Heart left ventricle (tissue), 16 donors: ENCODE measurements at regions not wholly inside any gene's neighbourhood (a gene's known extent, or its start where the extent isn't known, plus 50 kb on each side); places are given as distances from the start of the nearest gene placed in this dataset.

ENCODE experiments used
- ATAC-seq, 4 donors: fragments of 200-7000 bp; cut with Tn5 transposase; one replicate each; pipeline ENCODE4 v1.9.1; 2020 to 2022; ENCODE audit warnings: moderate library complexity in 4 of 4, mild to moderate bottlenecking in 3 of 4, moderate number of reproducible peaks in 1 of 4
- DNase-seq, 5 donors: peaks; one replicate each; pipeline ENCODE4 v3.0.0-alpha.2; 2020
- H3K27ac ChIP-seq, 12 donors: fragments of 200-600 bp; sonication (generic) in 4 of 12; one replicate each; pipeline versions ENCODE4 v1.5.0 to v1.8.0; 2016 to 2022; ENCODE audit warnings: mild to moderate bottlenecking in 2 of 12
- H3K27me3 ChIP-seq, 9 donors: fragments of 200-600 bp; sonication (generic) in 2 of 9; one replicate each; pipeline versions ENCODE4 v1.5.1 to v1.8.0; 2016 to 2022; ENCODE audit warnings: mild to moderate bottlenecking in 3 of 9
- H3K36me3 ChIP-seq, 9 donors: fragments of 200-600 bp; sonication (generic) in 2 of 9; one replicate each; pipeline versions ENCODE4 v1.5.0 to v1.8.0; 2018 to 2022; ENCODE audit warnings: mild to moderate bottlenecking in 2 of 9
- H3K4me1 ChIP-seq, 12 donors: fragments of 200-600 bp; sonication (generic) in 4 of 12; one replicate each; pipeline versions ENCODE4 v1.5.0 to v1.8.0; 2016 to 2022; ENCODE audit warnings: mild to moderate bottlenecking in 3 of 12
- H3K4me3 ChIP-seq, 12 donors: fragments of 200-600 bp; sonication (generic) in 4 of 12; one replicate each; pipeline versions ENCODE4 v1.5.0 to v1.8.0; 2017 to 2022; ENCODE audit warnings: mild to moderate bottlenecking in 9 of 12, moderate library complexity in 4 of 12
- H3K9me3 ChIP-seq, 12 donors: fragments of 200-600 bp; sonication (generic) in 4 of 12; one replicate each; pipeline versions ENCODE4 v1.5.0 to v1.8.0; 2016 to 2022; ENCODE audit warnings: mild to moderate bottlenecking in 1 of 12
- POLR2A ChIP-seq, 2 donors: fragments of 450-650 bp; IDR thresholded peaks; one replicate each; pipeline ENCODE4 v1.6.1; 2017; ENCODE audit warnings: antibody characterized with exemption in 2 of 2, mild to moderate bottlenecking in 2 of 2, moderate library complexity in 2 of 2
- WGBS, 4 donors: extraction: QIAGEN DNeasy Blood & Tissue Kit in 2 of 4; methylation state at CpG; one replicate each; pipeline versions ENCODE4 v1.1.5 to v1.1.7; 2013 to 2018; 5-methylcytosine and 5-hydroxymethylcytosine counted together
- intact Hi-C, 10 donors: fragments of 100-400 bp; cut with DNase I; formaldehyde crosslinking; loops; one replicate each; pipeline versions ENCODE4 v1.11.1 to v1.14.2; 2022
- TF ChIP-seq, protein P1 (sequence below), 12 donors: fragments of 200-600 bp; sonication (generic) in 4 of 12; IDR thresholded peaks; one replicate each; pipeline versions ENCODE4 v1.5.0 to v1.8.0; 2018 to 2022; ENCODE audit warnings: antibody characterized with exemption in 12 of 12, mild to moderate bottlenecking in 5 of 12
- donor health status: ischemic (EF 13 %, LVEDD 7.1; RV severe dilation, severe dysfunction).
- donor health status: healthy with polysubstance abuse.
- donor health status: DM: no; HTN: yes; CAD: no.
- donor health status: DM: no; HTN: no; CAD: no.
- donor health status: ischemic (EF 25% LVEDD 6.9; RV normal size, moderate dysfunction).
- donor health status: ischemic (EF 25% LVEDD 5.7; RV mildly dilated, moderate dysfunction).
- donor health status: healthy.
- donor health status: DM: yes; HTN: yes; CAD: no.
- donor health status: ischemic (EF 35%, LVEDD 5.7; RV mildly dilated, moderate dysfunction).
- donor health status: nonischemic (EF 11% LVEDD 7.7; RV severe dilation, severe dysfunction).
- donor health status: DM: yes; HTN: yes; CAD: no.
- donor health status: PGD.
- donor health status: ischemic (EF 29% LVEDD 5.4; RV normal size, mild dysfunction).
- donor health status: nonischemic (EF 23%, LVEDD 6.1; RV moderate dilation, normal function).

DNA sequence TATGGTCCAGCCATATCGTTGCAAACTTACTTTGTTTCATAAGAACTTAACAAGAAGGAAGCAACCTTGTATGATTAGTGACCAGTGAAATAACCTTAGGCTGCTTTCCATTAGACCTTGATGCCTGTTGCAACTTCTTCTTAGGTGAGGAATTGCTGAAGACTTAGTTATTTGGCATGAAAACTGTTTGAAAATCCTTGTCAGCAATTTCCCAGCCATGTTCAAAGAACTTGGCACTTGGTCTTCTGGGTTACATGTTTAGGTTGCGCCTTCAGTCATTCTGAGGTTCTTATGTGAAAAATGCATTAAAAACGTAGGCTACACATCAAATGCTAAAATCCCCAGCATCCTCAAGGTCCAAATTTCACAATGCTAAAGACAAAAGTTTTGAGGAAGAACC is 232.0 kb upstream of the CEP162 start:
- no peak for DNase-seq
- Histone ChIP-seq H3K27me3 (no peaks in the 10 kb centered on the region), H3K9me3 (no peaks in the 10 kb centered on the region), H3K27ac (no peak overlapping the region), H3K4me3 (no peak overlapping the region), H3K36me3 (no peaks in the 10 kb centered on the region), H3K4me1 (no peaks in the 10 kb centered on the region)
- no peak for ATAC-seq
- intact Hi-C loops, result no loop called here
- no peak for TF ChIP-seq POLR2A (IDR thresholded peaks at IDR 0.05)
- TF ChIP-seq, protein P1, sequence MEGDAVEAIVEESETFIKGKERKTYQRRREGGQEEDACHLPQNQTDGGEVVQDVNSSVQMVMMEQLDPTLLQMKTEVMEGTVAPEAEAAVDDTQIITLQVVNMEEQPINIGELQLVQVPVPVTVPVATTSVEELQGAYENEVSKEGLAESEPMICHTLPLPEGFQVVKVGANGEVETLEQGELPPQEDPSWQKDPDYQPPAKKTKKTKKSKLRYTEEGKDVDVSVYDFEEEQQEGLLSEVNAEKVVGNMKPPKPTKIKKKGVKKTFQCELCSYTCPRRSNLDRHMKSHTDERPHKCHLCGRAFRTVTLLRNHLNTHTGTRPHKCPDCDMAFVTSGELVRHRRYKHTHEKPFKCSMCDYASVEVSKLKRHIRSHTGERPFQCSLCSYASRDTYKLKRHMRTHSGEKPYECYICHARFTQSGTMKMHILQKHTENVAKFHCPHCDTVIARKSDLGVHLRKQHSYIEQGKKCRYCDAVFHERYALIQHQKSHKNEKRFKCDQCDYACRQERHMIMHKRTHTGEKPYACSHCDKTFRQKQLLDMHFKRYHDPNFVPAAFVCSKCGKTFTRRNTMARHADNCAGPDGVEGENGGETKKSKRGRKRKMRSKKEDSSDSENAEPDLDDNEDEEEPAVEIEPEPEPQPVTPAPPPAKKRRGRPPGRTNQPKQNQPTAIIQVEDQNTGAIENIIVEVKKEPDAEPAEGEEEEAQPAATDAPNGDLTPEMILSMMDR (IDR thresholded peaks at IDR 0.05), result no peak
- 71 to 79% (median 74%) methylated on average over 3 of the region's 3 CpGs for WGBS, 4 donors

DNA sequence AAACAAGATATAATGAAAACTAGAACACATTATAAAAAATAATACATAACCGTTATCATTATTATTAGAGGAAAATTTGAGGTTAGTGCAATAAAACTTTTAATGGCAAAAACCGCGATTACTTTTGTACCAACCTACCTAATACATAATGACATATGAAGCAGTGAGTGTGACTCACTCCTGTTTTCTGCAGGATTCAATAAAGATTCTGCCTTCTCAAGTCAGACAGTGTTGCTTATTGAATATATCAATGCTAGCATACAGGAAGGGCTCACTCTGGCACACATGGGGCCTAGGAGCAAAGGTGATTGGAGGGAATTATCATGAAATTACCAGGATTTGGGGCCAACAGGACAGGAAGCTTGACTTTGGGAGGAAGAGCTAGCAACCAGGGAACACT is 230.8 kb upstream of the CEP162 start:
- intact Hi-C loops, result no loop called here
- TF ChIP-seq, protein P1 (IDR thresholded peaks at IDR 0.05), result no peak
- TF ChIP-seq POLR2A (IDR thresholded peaks at IDR 0.05), result no peak
- WGBS, 4 donors, result 88 to 94% (median 93%) methylated on average over 3 of the region's 3 CpGs
- Histone ChIP-seq H3K9me3 (no peaks in the 10 kb centered on the region), H3K4me1 (no peaks in the 10 kb centered on the region), H3K27ac (no peak overlapping the region), H3K36me3 (no peaks in the 10 kb centered on the region), H3K4me3 (no peak overlapping the region), H3K27me3 (no peaks in the 10 kb centered on the region)
- ATAC-seq (no peak), DNase-seq (no peak)

DNA sequence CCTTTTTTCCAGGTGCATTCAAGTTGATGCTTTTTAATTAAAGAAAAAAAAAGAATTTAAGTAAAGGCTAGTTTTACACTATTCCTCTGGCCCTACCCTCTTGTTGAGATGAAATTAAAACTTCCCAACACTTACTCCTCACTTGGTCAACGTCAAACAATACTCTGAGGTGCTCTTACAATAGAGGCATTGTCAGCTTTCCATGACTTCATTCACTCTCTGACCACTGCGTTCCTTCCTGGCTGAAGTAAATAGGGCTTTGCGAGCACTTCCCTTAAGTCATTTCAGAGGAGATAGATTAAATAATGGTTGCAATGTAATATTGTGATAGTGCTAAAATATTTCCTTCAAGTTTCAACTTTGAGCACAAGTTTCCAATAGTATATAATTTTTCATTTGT is 229.8 kb upstream of the CEP162 start:
- no peak overlapping the region for H3K4me3 ChIP-seq
- no peaks in the 10 kb centered on the region for H3K36me3 ChIP-seq
- ATAC-seq (no peak), DNase-seq (no peak)
- intact Hi-C loops, result no loop called here
- no peaks in the 10 kb centered on the region for H3K4me1 ChIP-seq
- 42 to 51% (median 46%) methylated on average over 3 of the region's 3 CpGs for WGBS, 4 donors
- TF ChIP-seq, protein P1 (IDR thresholded peaks at IDR 0.05), result no peak
- TF ChIP-seq POLR2A (IDR thresholded peaks at IDR 0.05), result no peak
- no peaks in the 10 kb centered on the region for H3K9me3 ChIP-seq
- H3K27ac ChIP-seq, result no peak overlapping the region
- H3K27me3 ChIP-seq, result no peaks in the 10 kb centered on the region

DNA sequence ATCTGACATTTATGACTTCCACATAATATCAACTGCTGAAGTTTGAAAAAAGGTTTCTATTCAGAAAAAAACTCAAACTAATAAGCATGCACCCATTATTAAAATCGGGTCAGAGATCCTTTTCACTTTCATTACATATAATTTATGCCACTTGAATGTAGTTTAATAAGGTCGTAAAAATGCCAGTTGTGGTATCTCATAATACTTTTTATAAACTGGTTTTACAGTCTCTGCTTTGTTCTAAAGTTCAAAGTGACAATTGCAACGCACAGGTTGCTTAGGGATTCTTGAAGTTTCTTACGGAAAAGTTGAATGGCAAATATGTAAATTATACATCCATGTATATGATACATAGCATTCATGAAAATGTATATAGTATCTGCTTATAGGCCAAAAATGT is 229.4 kb upstream of the CEP162 start:
- no peaks in the 10 kb centered on the region for H3K27me3 ChIP-seq
- ATAC-seq, result no peak
- H3K27ac ChIP-seq, result no peak overlapping the region
- no peaks in the 10 kb centered on the region for H3K4me1 ChIP-seq
- TF ChIP-seq, protein P1 (IDR thresholded peaks at IDR 0.05), result no peak
- no peak for TF ChIP-seq POLR2A (IDR thresholded peaks at IDR 0.05)
- no peak overlapping the region for H3K4me3 ChIP-seq
- no peaks in the 10 kb centered on the region for H3K9me3 ChIP-seq
- WGBS, 4 donors, result 85 to 88% (median 87%) methylated on average over 4 of the region's 4 CpGs
- no peak for DNase-seq
- intact Hi-C loops, result no loop called here
- no peaks in the 10 kb centered on the region for H3K36me3 ChIP-seq
